HepG2 (cell line): ENCODE measurements at regions not wholly inside any gene's neighbourhood (a gene's known extent, or its start where the extent isn't known, plus 50 kb on each side); places are given as distances from the start of the nearest gene placed in this dataset.

Source experiments
- ATRX ChIP-seq: sonication (generic); formaldehyde crosslinking; IDR thresholded peaks from 2 replicates; pipeline ENCODE4 v1.4.0; 2020; ENCODE audit warnings: missing genetic modification reagents, borderline replicate concordance
- CCDC6 ChIP-seq: sonication (generic); formaldehyde crosslinking; IDR thresholded peaks from 2 replicates; pipeline ENCODE4 v1.8.1; 2022; ENCODE audit warnings: mild to moderate bottlenecking, missing genetic modification reagents, moderate library complexity
- EED ChIP-seq: sonication (generic); formaldehyde crosslinking; IDR thresholded peaks from 2 replicates; pipeline ENCODE4 v1.5.0; 2020; ENCODE audit warnings: mild to moderate bottlenecking, missing genetic modification reagents
- GFI1 ChIP-seq: sonication (generic); formaldehyde crosslinking; IDR thresholded peaks from 2 replicates; pipeline ENCODE4 v1.5.0; 2020; ENCODE audit warnings: missing genetic modification reagents, mild to moderate bottlenecking, borderline replicate concordance
- GTF3A ChIP-seq: sonication (generic); formaldehyde crosslinking; conservative IDR thresholded peaks from 2 replicates; pipeline ENCODE4 v1.4.0; 2020; ENCODE audit warnings: mild to moderate bottlenecking, missing genetic modification reagents
- HBP1 ChIP-seq: IDR thresholded peaks from 2 replicates; pipeline ENCODE4 v1.6.1; 2016; ENCODE audit warnings: low read depth, control low read depth
- MAFF ChIP-seq: IDR thresholded peaks from 2 replicates; pipeline ENCODE4 v1.6.1; 2011; ENCODE audit warnings: low read depth, low read length, improper control_type of control experiment
- MAZ ChIP-seq, 2 experiments: sonication (generic) in 1 of 2; formaldehyde crosslinking in 1 of 2; IDR thresholded peaks; 2 replicates each; pipeline versions ENCODE4 v1.5.0 to v1.6.1; 2012 to 2020; ENCODE audit warnings: low read depth in 2 of 2, mild to moderate bottlenecking in 2 of 2, borderline replicate concordance in 1 of 2, improper control_type of control experiment in 1 of 2, low read length in 1 of 2, missing genetic modification reagents in 1 of 2, moderate library complexity in 1 of 2
- MIER3 ChIP-seq: IDR thresholded peaks from 2 replicates; pipeline ENCODE4 v1.6.1; 2016; ENCODE audit warnings: missing compliant biosample characterization, borderline replicate concordance
- PCBP1 ChIP-seq: fragments of 200-400 bp; formaldehyde crosslinking; IDR thresholded peaks from 2 replicates; pipeline ENCODE4 v1.6.1; 2017; ENCODE audit warnings: mild to moderate bottlenecking, low read depth, low read length, borderline replicate concordance
- POLR2G ChIP-seq: fragments of 200-400 bp; formaldehyde crosslinking; IDR thresholded peaks from 2 replicates; pipeline ENCODE4 v1.6.1; 2018; ENCODE audit warnings: mild to moderate bottlenecking, low read depth, low read length, moderate library complexity
- PRDM15 ChIP-seq: sonication (generic); formaldehyde crosslinking; IDR thresholded peaks from 2 replicates; pipeline ENCODE4 v1.4.0; 2020; ENCODE audit warnings: missing genetic modification reagents
- SKIL ChIP-seq: sonication (generic); formaldehyde crosslinking; IDR thresholded peaks from 2 replicates; pipeline ENCODE4 v1.8.0; 2022; ENCODE audit warnings: missing genetic modification reagents, mild to moderate bottlenecking, moderate library complexity, borderline replicate concordance
- SMAD3 ChIP-seq: sonication (generic); formaldehyde crosslinking; IDR thresholded peaks from 2 replicates; pipeline ENCODE4 v1.4.0; 2020; ENCODE audit warnings: missing genetic modification reagents
- TBX2 ChIP-seq: sonication (generic); formaldehyde crosslinking; IDR thresholded peaks from 2 replicates; pipeline ENCODE4 v1.5.0; 2020; ENCODE audit warnings: missing genetic modification reagents, mild to moderate bottlenecking, borderline replicate concordance
- ZNF572 ChIP-seq: sonication (generic); formaldehyde crosslinking; IDR thresholded peaks from 2 replicates; pipeline ENCODE4 v1.5.1; 2020; ENCODE audit warnings: mild to moderate bottlenecking, missing genetic modification reagents
- ZNF704 ChIP-seq: sonication (generic); formaldehyde crosslinking; IDR thresholded peaks from 2 replicates; pipeline ENCODE4 v1.8.1; 2023; ENCODE audit warnings: mild to moderate bottlenecking, inconsistent platforms, moderate library complexity, missing genetic modification reagents, borderline replicate concordance
- ZNF720 ChIP-seq: sonication (generic); formaldehyde crosslinking; IDR thresholded peaks from 2 replicates; pipeline ENCODE4 v1.4.0; 2020; ENCODE audit warnings: missing genetic modification reagents
- ZNF788 ChIP-seq: sonication (generic); formaldehyde crosslinking; IDR thresholded peaks from 2 replicates; pipeline ENCODE4 v1.5.0; 2020; ENCODE audit warnings: mild to moderate bottlenecking, missing genetic modification reagents, borderline replicate concordance
- ZSCAN25 ChIP-seq: sonication (generic); formaldehyde crosslinking; IDR thresholded peaks from 2 replicates; pipeline ENCODE4 v1.8.0; 2022; ENCODE audit warnings: mild to moderate bottlenecking, missing genetic modification reagents
- ZSCAN30 ChIP-seq: sonication (generic); formaldehyde crosslinking; IDR thresholded peaks from 2 replicates; pipeline ENCODE4 v1.5.0; 2020; ENCODE audit warnings: mild to moderate bottlenecking, missing genetic modification reagents

DNA sequence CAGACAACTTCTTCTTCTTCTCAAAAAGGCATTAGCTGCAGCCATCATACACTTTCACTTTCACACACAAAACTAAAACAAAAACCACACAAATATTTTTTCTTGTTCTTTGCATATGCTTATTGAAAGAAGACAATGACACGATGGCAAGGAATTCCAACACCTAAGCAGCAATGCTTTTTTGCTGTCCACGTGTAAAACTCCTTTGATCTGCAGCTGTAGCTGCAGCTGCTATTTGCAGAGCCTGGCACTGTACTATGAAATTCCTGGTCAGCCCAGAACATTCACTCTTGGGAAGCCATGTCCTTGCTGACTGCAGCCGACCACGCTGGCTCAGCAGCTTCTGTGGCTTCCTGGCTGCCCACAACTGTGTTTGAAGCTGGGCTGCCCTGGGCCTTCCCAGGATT, 316.2 kb downstream of the CDH2 start (continued):
- no peak for TF ChIP-seq PRDM15 (CRISPR knock-in tag)
- TF ChIP-seq ZSCAN30, result no peak
- no peak for TF ChIP-seq SMAD3 (CRISPR knock-in tag)
- no peak for TF ChIP-seq GFI1 (CRISPR knock-in tag)
- TF ChIP-seq EED (CRISPR knock-in tag), result no peak
- no peak for TF ChIP-seq TBX2 (CRISPR knock-in tag)
- TF ChIP-seq ZNF788 (CRISPR knock-in tag), result no peak
- 0 out of 2 replicates have a peak, but pooled peaks have one; percentile 33 for TF ChIP-seq MAFF
- no peak for TF ChIP-seq ATRX
- TF ChIP-seq PCBP1, result no peak
- TF ChIP-seq MAZ (IDR thresholded peaks at IDR 0.05; ENCODE audit: borderline replicate concordance, low read depth, low read length), result no peak
- no peak for TF ChIP-seq MAZ (CRISPR knock-in tag; IDR thresholded peaks at IDR 0.05; ENCODE audit: low read depth)
- TF ChIP-seq ZSCAN25 (CRISPR knock-in tag), result no peak
- no peak for TF ChIP-seq HBP1 (CRISPR knock-in tag)
- no peak for TF ChIP-seq ZNF572 (CRISPR knock-in tag)
- no peak for TF ChIP-seq CCDC6
- no peak for TF ChIP-seq ZNF720
- no peak for TF ChIP-seq MIER3 (CRISPR knock-in tag)
- TF ChIP-seq SKIL (CRISPR knock-in tag), result no peak
- no peak for TF ChIP-seq POLR2G
- no peak for TF ChIP-seq GTF3A (CRISPR knock-in tag)
- TF ChIP-seq ZNF704 (CRISPR knock-in tag), result no peak
